GM12878 (cell line): ENCODE measurements at regions not wholly inside any gene's neighbourhood (a gene's known extent, or its start where the extent isn't known, plus 50 kb on each side); places are given as distances from the start of the nearest gene placed in this dataset.

Experiments
- ATAC-seq: fragments of 200-7000 bp; cut with Tn5 transposase; 3 replicates; pipeline ENCODE4 v1.9.1; 2020; ENCODE audit warnings: mild to moderate bottlenecking, moderate library complexity
- BruUV-seq: library from RNA; stranded (reverse); fragments of 400-500 nt; replicated peaks from 2 replicates; lab custom pipeline; 2021; lab: Mats Ljungman, UMichigan
- CTCF ChIA-PET: fragments of 300-600 bp; sonication (Branson Sonifier 250); formaldehyde crosslinking; extraction: SDS; loops from one replicate; lab custom pipeline; 2021; ENCODE audit warnings: inconsistent platforms; lab: Yijun Ruan, JAX
- POLR2A ChIA-PET: fragments of 350-600 bp; formaldehyde crosslinking; extraction: SDS; loops from one replicate; lab custom pipeline; 2021; ENCODE audit warnings: inconsistent platforms; lab: Charles Lee
- RAD21 ChIA-PET: fragments of 300-600 bp; sonication (Branson Sonifier 250); formaldehyde crosslinking; loops from one replicate; lab custom pipeline; 2023; ENCODE audit warnings: antibody characterized with exemption; ENCODE audit not compliant: unreplicated experiment; lab: Charles Lee
- SMC1A ChIA-PET: fragments of 300-600 bp; sonication (Branson Sonifier 250); formaldehyde crosslinking; loops from one replicate; lab custom pipeline; 2023; ENCODE audit not compliant: unreplicated experiment, uncharacterized antibody; lab: Charles Lee
- DNase-seq: peaks from one replicate; pipeline ENCODE4 v3.0.0-alpha.2; 2011; ENCODE audit warnings: low read depth, low spot score
- FAIRE-seq: peaks from 3 replicates; lab custom pipeline; 2011; peaks lifted over from hg19 to GRCh38; lab: Jason Lieb, UNC
- H2AFZ ChIP-seq: 2 replicates; pipeline ENCODE4 v1.6.0; 2011; ENCODE audit warnings: low read depth, low read length, control low read depth; ENCODE audit not compliant: control insufficient read depth
- H3K27ac ChIP-seq: 2 replicates; pipeline ENCODE4 v1.5.1; 2011; ENCODE audit warnings: control low read depth; ENCODE audit not compliant: control insufficient read depth, insufficient read depth
- H3K27me3 ChIP-seq, 2 experiments: replicated peaks in 1 of 2; 2 replicates each; pipeline versions ENCODE4 v1.6.0 to v1.6.1; 2011; ENCODE audit warnings: low read length in 1 of 2; ENCODE audit not compliant: control insufficient read depth in 2 of 2, insufficient read depth in 2 of 2
- H3K36me3 ChIP-seq, 2 experiments: 2 replicates each; pipeline ENCODE4 v1.5.1; 2011; ENCODE audit warnings: low read length in 1 of 2; ENCODE audit not compliant: control insufficient read depth in 2 of 2, insufficient read depth in 2 of 2
- H3K4me1 ChIP-seq: 2 replicates; pipeline ENCODE4 v1.6.1; 2011; ENCODE audit warnings: mild to moderate bottlenecking, low read length, moderate library complexity, mixed read lengths; ENCODE audit not compliant: control insufficient read depth, insufficient read depth
- H3K4me2 ChIP-seq: 2 replicates; pipeline ENCODE4 v1.6.0; 2011; ENCODE audit warnings: control low read depth; ENCODE audit not compliant: control insufficient read depth, insufficient read depth
- H3K4me3 ChIP-seq: fragments of 200-600 bp; sonication (generic); 2 replicates; pipeline ENCODE4 v1.5.1; 2016
- H3K79me2 ChIP-seq: 2 replicates; pipeline ENCODE4 v1.6.0; 2011; ENCODE audit warnings: low read length; ENCODE audit not compliant: control insufficient read depth, insufficient read depth
- H3K9ac ChIP-seq: 2 replicates; pipeline ENCODE4 v1.8.0; 2011; ENCODE audit warnings: low read length, control low read depth, mixed read lengths; ENCODE audit not compliant: control insufficient read depth, insufficient read depth
- H3K9me3 ChIP-seq: replicated peaks from 3 replicates; pipeline ENCODE4 v1.5.1; 2011; ENCODE audit warnings: mild to moderate bottlenecking, low read length; ENCODE audit not compliant: control insufficient read depth, insufficient read depth
- H4K20me1 ChIP-seq: 2 replicates; pipeline ENCODE4 v1.6.0; 2011; ENCODE audit not compliant: control insufficient read depth, insufficient read depth
- CBX5 ChIP-seq: sonication (generic); IDR thresholded peaks from 2 replicates; pipeline ENCODE4 v1.6.1; 2016; ENCODE audit warnings: low read depth, moderate library complexity, mild to moderate bottlenecking, inconsistent platforms
- EGR1 ChIP-seq, 2 experiments: IDR thresholded peaks; 1 replicate in 1 of 2; 2 replicates in 1 of 2; pipeline ENCODE4 v1.6.1; 2011 to 2012; ENCODE audit warnings: low read depth in 2 of 2, low read length in 2 of 2, borderline replicate concordance in 1 of 2, mild to moderate bottlenecking in 1 of 2, moderate library complexity in 1 of 2
- ESRRA ChIP-seq: IDR thresholded peaks from 2 replicates; pipeline ENCODE4 v1.6.1; 2012; ENCODE audit warnings: mild to moderate bottlenecking, low read length, improper control_type of control experiment
- FOXM1 ChIP-seq: IDR thresholded peaks from 2 replicates; pipeline ENCODE4 v1.6.1; 2012; ENCODE audit warnings: low read depth, mild to moderate bottlenecking, inconsistent platforms, low read length, moderate library complexity
- HDAC2 ChIP-seq: fragments of 200-600 bp; sonication (generic); IDR thresholded peaks from 2 replicates; pipeline ENCODE4 v1.6.1; 2017
- HDAC6 ChIP-seq: fragments of 200-600 bp; sonication (generic); IDR thresholded peaks from one replicate; pipeline ENCODE4 v1.8.0; 2017; ENCODE audit warnings: antibody characterized with exemption; ENCODE audit not compliant: unreplicated experiment
- JUNB ChIP-seq: IDR thresholded peaks from 2 replicates; pipeline ENCODE4 v1.6.1; 2016; ENCODE audit warnings: antibody characterized with exemption, mild to moderate bottlenecking
- MTA2 ChIP-seq: fragments of 450-650 bp; IDR thresholded peaks from 2 replicates; pipeline ENCODE4 v1.6.1; 2016; ENCODE audit warnings: low read depth, mild to moderate bottlenecking, moderate library complexity
- PML ChIP-seq: IDR thresholded peaks from 2 replicates; pipeline ENCODE4 v1.6.1; 2012; ENCODE audit warnings: low read length, inconsistent platforms
- SMARCA5 ChIP-seq: fragments of 450-650 bp; IDR thresholded peaks from 2 replicates; pipeline ENCODE4 v1.6.1; 2017; ENCODE audit warnings: mild to moderate bottlenecking
- SREBF2 ChIP-seq: IDR thresholded peaks from 2 replicates; pipeline ENCODE4 v1.6.1; 2012; ENCODE audit warnings: mild to moderate bottlenecking, low read length
- SUZ12 ChIP-seq: fragments of 200-600 bp; sonication (generic); IDR thresholded peaks from one replicate; pipeline ENCODE4 v1.6.1; 2018; ENCODE audit warnings: antibody characterized with exemption, mild to moderate bottlenecking; ENCODE audit not compliant: unreplicated experiment
- TBL1XR1 ChIP-seq: IDR thresholded peaks from 2 replicates; pipeline ENCODE4 v1.6.1; 2012; ENCODE audit warnings: low read depth, low read length, improper control_type of control experiment
- WGBS: methylation state at CpG from one replicate; pipeline ENCODE4 v1.1.6; 2016; ENCODE audit warnings: low lambda C conversion rate; ENCODE audit not compliant: insufficient replicate concordance, insufficient coverage; ENCODE audit errors: missing lambda C conversion rate; 5-methylcytosine and 5-hydroxymethylcytosine counted together
- in situ Hi-C: fragments of 300-500 bp; cut with MboI; formaldehyde crosslinking; loops from 9 replicates; pipeline ENCODE4 v1.14.3; 2018; ENCODE audit warnings: mixed read lengths
- intact Hi-C: fragments of 100-400 bp; cut with micrococcal nuclease; formaldehyde crosslinking; loops from one replicate; pipeline ENCODE4 v1.14.2; 2022; ENCODE audit not compliant: unreplicated experiment
- TF ChIP-seq, protein P1 (sequence below): fragments of 450-650 bp; IDR thresholded peaks from 2 replicates; pipeline ENCODE4 v1.6.1; 2017; ENCODE audit warnings: antibody characterized with exemption, mild to moderate bottlenecking, moderate library complexity
- TF ChIP-seq, protein P2 (sequence below), 3 experiments: IDR thresholded peaks in 2 of 3; conservative IDR thresholded peaks in 1 of 3; 2 replicates each; pipeline ENCODE4 v1.5.1; 2011; ENCODE audit warnings: low read depth in 3 of 3, low read length in 3 of 3, mild to moderate bottlenecking in 3 of 3, control low read depth in 2 of 3, moderate library complexity in 2 of 3, inconsistent platforms in 1 of 3, mixed read lengths in 1 of 3; ENCODE audit not compliant: control insufficient read depth in 2 of 3, insufficient read depth in 1 of 3; ENCODE audit errors: extremely low read depth in 1 of 3

DNA sequence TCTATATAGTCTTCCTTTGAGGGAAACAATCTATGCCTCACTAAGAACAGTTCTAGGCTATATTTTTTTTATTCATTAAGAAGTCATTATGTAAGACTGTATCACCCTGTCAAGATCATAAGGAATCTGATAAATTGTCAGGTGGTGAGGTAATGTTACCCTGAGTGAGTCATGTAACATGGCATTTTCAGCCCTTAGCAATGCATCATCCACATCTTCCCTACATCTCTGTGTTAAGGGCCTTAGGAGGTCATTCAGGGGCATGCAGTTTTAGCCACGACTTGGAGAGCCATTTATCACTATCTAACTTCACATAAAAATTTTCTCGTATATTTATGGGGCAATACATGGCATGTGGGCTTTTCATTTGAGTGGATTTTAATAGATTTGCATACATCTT, 924.5 kb upstream of the MBL2 start:
- 11% methylated on average over 2 of the region's 2 CpGs for WGBS
- RAD21 ChIA-PET, result no interaction called here

More for the DNA sequence above, 924.5 kb upstream of the MBL2 start:
- POLR2A ChIA-PET, result no interaction called here
- no peaks in the 10 kb centered on the region for H4K20me1 ChIP-seq
- intact Hi-C loops, result no loop called here
- CTCF ChIA-PET, result no interaction called here
- ATAC-seq (no peak), FAIRE-seq (no peak), DNase-seq (no peak)
- no peak overlapping the region for H3K4me3 ChIP-seq
- in situ Hi-C loops, result no loop called here
- H3K9ac ChIP-seq, result no peak overlapping the region
- no peaks in the 10 kb centered on the region for H3K27me3 ChIP-seq
- no peaks in the 10 kb centered on the region for H3K9me3 ChIP-seq
- TF ChIP-seq, protein P1, sequence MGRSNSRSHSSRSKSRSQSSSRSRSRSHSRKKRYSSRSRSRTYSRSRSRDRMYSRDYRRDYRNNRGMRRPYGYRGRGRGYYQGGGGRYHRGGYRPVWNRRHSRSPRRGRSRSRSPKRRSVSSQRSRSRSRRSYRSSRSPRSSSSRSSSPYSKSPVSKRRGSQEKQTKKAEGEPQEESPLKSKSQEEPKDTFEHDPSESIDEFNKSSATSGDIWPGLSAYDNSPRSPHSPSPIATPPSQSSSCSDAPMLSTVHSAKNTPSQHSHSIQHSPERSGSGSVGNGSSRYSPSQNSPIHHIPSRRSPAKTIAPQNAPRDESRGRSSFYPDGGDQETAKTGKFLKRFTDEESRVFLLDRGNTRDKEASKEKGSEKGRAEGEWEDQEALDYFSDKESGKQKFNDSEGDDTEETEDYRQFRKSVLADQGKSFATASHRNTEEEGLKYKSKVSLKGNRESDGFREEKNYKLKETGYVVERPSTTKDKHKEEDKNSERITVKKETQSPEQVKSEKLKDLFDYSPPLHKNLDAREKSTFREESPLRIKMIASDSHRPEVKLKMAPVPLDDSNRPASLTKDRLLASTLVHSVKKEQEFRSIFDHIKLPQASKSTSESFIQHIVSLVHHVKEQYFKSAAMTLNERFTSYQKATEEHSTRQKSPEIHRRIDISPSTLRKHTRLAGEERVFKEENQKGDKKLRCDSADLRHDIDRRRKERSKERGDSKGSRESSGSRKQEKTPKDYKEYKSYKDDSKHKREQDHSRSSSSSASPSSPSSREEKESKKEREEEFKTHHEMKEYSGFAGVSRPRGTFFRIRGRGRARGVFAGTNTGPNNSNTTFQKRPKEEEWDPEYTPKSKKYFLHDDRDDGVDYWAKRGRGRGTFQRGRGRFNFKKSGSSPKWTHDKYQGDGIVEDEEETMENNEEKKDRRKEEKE, result no peak
- TF ChIP-seq EGR1 (IDR thresholded peaks at IDR 0.05; ENCODE audit: borderline replicate concordance in 1 of 2, low read depth in 2 of 2, low read length in 2 of 2) (no peak), ESRRA (no peak), JUNB (no peak), FOXM1 (no peak), SMARCA5 (no peak), SUZ12 (no peak), MTA2 (no peak), TBL1XR1 (no peak), HDAC2 (no peak), SREBF2 (no peak), CBX5 (no peak), HDAC6 (no peak), PML (no peak)
- TF ChIP-seq, protein P2, sequence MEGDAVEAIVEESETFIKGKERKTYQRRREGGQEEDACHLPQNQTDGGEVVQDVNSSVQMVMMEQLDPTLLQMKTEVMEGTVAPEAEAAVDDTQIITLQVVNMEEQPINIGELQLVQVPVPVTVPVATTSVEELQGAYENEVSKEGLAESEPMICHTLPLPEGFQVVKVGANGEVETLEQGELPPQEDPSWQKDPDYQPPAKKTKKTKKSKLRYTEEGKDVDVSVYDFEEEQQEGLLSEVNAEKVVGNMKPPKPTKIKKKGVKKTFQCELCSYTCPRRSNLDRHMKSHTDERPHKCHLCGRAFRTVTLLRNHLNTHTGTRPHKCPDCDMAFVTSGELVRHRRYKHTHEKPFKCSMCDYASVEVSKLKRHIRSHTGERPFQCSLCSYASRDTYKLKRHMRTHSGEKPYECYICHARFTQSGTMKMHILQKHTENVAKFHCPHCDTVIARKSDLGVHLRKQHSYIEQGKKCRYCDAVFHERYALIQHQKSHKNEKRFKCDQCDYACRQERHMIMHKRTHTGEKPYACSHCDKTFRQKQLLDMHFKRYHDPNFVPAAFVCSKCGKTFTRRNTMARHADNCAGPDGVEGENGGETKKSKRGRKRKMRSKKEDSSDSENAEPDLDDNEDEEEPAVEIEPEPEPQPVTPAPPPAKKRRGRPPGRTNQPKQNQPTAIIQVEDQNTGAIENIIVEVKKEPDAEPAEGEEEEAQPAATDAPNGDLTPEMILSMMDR (IDR thresholded peaks at IDR 0.05 in 2 of 3, conservative IDR thresholded peaks at IDR 0.05 in 1 of 3; ENCODE audit: control insufficient read depth in 2 of 3, extremely low read depth in 1 of 3, insufficient read depth in 1 of 3, low read depth in 3 of 3, low read length in 3 of 3), result no peak
- H3K27ac ChIP-seq, result no peak overlapping the region
- SMC1A ChIA-PET, result no interaction called here
- no peaks in the 10 kb centered on the region for H3K4me1 ChIP-seq
- no peak overlapping the region for H3K4me2 ChIP-seq
- BruUV-seq, result no TSS peak
- H2AFZ ChIP-seq, result no peak overlapping the region
- no peaks in the 10 kb centered on the region for H3K36me3 ChIP-seq
- no peaks in the 10 kb centered on the region for H3K79me2 ChIP-seq
